NCI-H1105 (cell line): ENCODE measurements at regions not wholly inside any gene's neighbourhood (a gene's known extent, or its start where the extent isn't known, plus 50 kb on each side); places are given as distances from the start of the nearest gene placed in this dataset.
A peak's percentile ranks its signal among the peaks of the same experiment; 100 is the strongest.

ENCODE experiments used
- DNase-seq: peaks from one replicate; lab custom pipeline; 2025; lab: John Stamatoyannopoulos, UW

GRCh38 chr11:15697437-15698236 is 582.9 kb downstream of the INSC start:
- no peak for DNase-seq

DNA sequence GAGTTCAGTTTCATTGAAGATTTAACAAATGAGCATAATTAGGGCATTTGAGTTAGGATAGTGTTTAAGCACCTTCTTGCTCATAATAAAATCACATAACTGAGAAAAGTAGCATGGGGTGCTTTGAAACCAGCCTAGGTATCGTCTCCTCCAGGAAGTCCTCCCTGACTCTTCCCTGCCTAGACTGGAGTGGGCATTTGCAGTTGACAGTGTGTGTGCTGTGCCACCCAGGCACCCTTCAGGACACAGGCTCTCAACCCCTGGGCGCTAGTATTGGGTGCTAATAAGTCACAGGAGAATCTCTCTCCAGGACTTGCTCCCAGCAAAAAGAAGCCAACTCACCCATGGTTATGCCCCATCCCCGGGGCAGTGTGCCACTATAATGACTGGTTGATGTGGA is 584.1 kb downstream of the INSC start:
- DNase-seq: no peak

DNA sequence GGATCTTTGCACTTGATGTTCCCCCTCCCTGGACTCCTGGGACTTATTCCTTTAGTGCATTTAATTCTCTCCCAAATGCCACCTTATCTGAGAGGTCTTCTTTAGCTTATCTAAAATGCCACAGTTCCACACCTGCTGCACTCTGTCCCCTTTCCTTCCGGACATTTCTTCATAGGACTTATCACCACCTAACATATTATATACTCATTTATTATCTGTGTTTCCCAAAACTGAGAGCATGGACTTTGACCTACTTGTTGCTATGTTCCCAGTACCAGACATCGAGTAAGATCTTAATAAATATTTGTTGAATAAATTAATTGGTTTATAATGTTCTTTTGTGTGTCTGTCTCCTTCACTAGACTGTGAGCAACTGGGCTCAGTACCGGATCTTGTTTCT is 585.3 kb downstream of the INSC start:
- no peak for DNase-seq

DNA sequence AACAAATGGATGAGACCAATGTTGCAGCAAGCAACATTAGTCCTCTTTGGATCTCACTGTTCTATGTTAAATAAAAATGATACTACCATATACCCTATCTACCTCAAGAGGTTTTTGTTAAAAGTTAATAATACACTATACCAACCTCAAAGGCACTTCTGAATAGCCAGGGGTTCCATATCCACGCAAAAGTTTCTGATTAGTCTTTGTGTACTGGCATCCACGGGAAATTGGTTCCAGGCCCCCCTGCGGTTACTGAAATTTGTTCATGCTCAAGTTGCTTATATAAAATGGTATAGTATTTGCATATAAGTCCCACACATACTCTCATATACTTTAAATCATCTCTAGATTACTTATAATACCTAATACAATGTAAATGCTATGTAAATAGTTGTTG is 585.7 kb downstream of the INSC start:
- DNase-seq: no peak

DNA sequence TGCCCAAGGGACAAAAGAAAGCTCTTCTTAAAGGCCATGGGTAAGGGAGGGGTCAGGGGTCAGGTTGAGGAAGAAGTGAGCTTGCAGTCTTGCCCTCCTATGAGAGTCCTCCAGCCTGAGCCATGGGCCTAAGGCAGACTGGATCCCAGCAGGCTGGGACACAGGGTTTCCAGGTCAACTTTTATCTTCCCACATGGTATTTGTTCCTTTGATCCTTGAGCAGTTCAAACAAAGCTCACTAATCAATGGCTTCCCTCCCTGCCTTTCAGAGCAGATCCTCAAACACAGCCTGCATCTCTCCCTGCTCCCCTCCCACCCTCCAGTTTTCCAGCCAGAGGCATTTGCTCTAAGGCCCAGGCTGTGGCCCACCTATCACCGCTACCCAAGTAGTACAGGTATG is 589.3 kb downstream of the INSC start:
- DNase-seq: no peak

- DNase-seq: no peak
Measured at GRCh38 chr11:15704556-15704955, 589.8 kb downstream of the INSC start.

DNA sequence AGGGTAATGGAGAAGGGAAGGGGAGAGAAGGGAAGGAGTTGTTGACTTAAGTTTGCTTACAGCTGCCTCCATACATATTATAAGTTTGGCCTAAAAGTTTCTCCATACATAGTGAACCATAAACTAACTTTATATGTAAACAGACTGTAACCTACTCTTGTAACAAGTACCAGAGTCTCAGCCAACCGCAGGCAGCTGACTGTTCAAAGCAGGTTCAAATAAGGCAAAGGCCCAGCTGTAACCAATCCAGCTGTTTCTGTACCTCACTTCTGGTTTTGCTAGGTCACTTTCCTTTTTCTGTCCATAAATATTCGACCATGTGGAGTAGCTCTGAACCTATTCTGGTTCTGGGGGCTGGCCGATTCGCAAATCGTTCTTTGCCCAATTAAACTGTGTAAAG is 591.2 kb downstream of the INSC start:
- no peak for DNase-seq

GRCh38 chr11:15707194-15707593 is 592.5 kb downstream of the INSC start:
- no peak for DNase-seq

DNA sequence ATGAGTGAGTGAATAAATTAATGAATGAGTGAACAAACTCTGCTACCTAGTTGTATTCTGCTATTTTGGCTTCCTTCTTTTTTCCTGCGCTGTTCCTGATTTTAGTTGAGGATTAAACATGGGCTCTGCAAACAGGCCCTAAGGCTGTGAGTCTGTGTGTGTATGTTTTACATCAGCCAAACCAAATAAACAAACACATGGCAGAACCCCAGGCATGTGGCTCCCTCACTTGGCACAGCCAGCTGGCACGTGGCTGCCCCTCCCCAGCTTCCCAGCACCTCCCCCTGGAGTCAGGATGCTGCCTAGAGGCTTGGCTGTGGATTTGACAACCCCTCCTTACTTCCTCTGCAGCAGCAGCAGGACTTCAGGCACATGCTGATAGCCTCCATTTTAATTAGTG is 593.2 kb downstream of the INSC start:
- DNase-seq: peak; percentile 71

GRCh38 chr11:15710580-15711275 is 596.0 kb downstream of the INSC start:
- no peak for DNase-seq

- no peak for DNase-seq
Measured at GRCh38 chr11:15711311-15711710, 596.6 kb downstream of the INSC start.

GRCh38 chr11:15714641-15715399 is 600.1 kb downstream of the INSC start:
- peak; percentile 97 for DNase-seq

DNA sequence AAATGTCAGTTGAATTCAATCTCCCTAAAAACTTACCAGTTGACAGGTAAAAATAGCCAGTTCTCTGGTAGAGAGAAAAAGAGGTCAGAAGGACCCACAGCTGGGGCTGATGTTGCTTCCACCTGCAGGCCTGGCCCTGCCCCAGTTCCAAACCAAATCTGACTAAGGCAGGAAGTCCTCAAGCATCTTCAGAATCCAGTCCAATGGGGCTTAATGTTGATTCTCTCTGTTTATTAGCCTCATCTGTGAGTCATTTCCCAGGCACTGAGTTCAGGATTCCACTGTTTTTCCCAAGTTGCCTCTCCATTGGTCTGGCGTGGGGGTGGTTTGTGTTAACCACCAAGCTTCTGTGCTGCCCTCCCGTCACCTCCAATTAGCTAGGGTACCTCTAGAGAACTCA is 601.8 kb downstream of the INSC start:
- no peak for DNase-seq

DNA sequence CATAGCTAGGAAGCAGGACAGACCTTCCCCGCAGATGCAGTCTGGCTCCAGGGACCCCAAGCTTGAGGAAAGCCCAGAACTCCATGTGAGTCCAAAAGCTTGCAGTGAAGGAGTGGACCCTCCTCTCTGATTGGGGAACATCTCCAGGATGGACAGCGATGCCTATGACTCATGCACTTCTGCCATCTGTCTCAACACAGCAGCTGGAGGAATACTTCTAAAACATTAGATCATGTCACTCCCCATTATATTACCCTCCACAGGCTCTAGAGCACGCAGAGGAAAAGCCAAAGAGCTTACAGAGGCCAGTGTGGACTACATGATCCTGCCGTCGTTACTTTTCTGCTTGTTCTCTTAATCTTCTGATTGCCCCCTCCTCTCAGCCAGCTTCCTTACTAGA is 605.7 kb downstream of the INSC start:
- no peak for DNase-seq

DNA sequence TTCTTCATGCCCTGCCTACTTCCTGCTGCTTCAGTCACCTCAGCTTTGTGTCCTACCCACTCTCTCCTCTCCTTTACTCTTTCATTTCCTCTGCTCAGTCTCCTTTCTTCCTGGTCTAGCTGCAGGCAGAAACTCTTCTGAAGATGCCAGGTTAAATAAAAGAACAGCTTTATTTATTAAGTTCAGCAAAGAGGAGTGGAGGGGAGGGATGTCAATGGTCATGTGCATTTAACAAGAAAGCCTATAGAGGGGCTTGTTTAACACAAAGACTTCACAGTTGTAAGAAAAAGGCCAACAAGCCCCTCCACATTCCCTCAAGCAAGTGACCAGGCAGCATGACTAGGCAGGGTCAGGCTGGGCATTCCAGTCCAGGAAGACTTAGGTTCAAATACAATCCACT is 609.2 kb downstream of the INSC start:
- DNase-seq: no peak

GRCh38 chr11:15724601-15725000 is 609.9 kb downstream of the INSC start:
- no peak for DNase-seq

DNA sequence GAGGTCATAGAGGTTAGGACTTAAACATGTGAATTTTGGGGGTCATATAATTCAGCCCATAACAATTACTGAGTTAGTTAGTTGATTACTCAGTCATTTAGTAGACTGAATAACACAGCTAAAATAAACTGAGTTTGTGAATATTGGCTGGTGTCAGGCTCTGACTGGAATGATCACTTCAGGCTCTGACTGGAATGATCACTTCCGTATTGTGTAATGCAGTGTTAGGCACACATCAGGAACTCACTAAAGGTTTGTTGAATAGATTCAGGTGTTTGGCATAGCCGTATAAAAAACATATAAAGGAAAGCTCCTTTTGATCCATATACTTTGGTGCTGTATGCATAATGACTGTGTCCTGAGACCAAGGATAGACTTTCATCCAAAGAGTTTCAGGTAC is 610.5 kb downstream of the INSC start:
- no peak for DNase-seq

DNA sequence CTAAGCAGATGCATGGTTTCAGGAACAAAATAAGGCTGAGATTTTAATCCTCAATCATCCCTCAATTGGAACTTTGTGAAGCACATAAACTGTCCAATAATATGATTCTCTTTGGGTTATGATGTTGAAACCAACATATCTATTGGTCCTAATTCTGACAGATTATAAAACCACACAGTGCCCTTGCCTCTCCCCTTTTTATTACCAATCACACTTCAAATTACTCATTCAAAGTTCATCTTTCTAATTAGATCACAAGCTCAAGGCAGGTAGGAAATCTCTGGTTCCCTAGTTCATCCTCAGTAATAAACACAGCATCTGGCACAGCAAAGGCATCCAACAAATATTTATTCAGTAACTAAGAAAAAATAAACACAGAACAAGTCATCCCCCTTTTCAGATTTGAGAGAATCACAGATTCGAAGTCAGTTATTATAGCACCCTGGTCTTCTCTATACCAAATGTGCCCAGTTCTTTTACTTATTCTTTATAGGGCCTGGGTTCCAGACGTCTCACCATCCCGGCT is 611.6 kb downstream of the INSC start:
- DNase-seq: no peak

- DNase-seq: no peak
Measured at GRCh38 chr11:15726893-15727519, 612.3 kb downstream of the INSC start.

GRCh38 chr11:15727520-15727914 is 612.8 kb downstream of the INSC start:
- DNase-seq: no peak

- DNase-seq: no peak
Measured at GRCh38 chr11:15728207-15728606, 613.5 kb downstream of the INSC start.

GRCh38 chr11:15730263-15730994 is 615.7 kb downstream of the INSC start:
- no peak for DNase-seq
